ENCODE measurements at regions not wholly inside any gene's neighbourhood (a gene's known extent, or its start where the extent isn't known, plus 50 kb on each side); places are given as distances from the start of the nearest gene placed in this dataset.

DNA sequence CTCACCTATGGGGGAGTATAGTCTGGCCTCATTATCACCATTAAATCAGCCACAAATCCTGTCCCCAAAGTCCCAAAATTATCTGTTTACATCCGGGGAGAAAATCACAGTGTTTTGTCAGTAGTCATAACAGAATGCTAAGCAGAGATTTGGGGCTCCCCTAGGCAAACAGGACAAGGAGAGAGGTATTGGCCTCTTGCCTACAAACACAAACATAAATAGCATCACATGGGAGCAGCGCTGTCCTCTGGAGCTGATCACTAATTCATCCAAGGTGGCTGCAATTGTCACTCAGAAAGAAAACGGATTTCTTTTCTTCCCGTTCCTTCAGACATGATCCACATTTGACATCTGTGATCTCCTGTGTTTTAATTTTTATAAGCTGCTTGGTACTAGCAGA lies 1028.1 kb downstream of the NTRK3 start:
- TF ChIP-seq, protein P1, sequence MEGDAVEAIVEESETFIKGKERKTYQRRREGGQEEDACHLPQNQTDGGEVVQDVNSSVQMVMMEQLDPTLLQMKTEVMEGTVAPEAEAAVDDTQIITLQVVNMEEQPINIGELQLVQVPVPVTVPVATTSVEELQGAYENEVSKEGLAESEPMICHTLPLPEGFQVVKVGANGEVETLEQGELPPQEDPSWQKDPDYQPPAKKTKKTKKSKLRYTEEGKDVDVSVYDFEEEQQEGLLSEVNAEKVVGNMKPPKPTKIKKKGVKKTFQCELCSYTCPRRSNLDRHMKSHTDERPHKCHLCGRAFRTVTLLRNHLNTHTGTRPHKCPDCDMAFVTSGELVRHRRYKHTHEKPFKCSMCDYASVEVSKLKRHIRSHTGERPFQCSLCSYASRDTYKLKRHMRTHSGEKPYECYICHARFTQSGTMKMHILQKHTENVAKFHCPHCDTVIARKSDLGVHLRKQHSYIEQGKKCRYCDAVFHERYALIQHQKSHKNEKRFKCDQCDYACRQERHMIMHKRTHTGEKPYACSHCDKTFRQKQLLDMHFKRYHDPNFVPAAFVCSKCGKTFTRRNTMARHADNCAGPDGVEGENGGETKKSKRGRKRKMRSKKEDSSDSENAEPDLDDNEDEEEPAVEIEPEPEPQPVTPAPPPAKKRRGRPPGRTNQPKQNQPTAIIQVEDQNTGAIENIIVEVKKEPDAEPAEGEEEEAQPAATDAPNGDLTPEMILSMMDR (IDR thresholded peaks at IDR 0.05; ENCODE audit: low read depth, low read length), result no peak
- TF ChIP-seq EZH2phosphoT487 (IDR thresholded peaks at IDR 0.05; ENCODE audit: low read depth), result no peak
